ENCODE measurements at regions not wholly inside any gene's neighbourhood (a gene's known extent, or its start where the extent isn't known, plus 50 kb on each side); places are given as distances from the start of the nearest gene placed in this dataset.

DNA sequence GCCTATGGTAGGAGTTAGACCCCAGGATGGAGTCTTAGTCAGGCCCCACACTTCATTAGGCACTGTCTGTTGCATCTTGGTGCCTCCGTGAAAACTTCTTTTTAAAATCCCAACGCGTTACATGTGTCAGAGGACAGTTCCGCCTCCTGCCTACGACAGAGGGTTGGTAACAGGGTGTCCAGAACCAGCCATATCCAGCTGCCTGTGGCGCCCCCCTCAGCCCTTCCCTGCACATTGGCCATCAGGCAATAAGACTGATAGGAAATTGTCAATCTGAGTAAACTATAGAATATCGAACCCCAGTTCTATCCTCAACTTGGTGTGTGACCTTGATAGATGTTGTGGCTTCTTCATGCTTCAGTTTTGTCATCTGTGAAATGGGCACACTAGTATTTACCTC, 108.6 kb upstream of the CSF3R start:
- no peak for TF ChIP-seq CTCF (IDR thresholded peaks at IDR 0.05)
- no peak for TF ChIP-seq POLR2A (IDR thresholded peaks at IDR 0.05)

Data from testis (tissue), 2 donors.